ENCODE measurements at regions not wholly inside any gene's neighbourhood (a gene's known extent, or its start where the extent isn't known, plus 50 kb on each side); places are given as distances from the start of the nearest gene placed in this dataset.

GRCh38 chr13:22944378-22944777, 236.4 kb upstream of the SGCG start:
- TF ChIP-seq POLR2AphosphoS5 (IDR thresholded peaks at IDR 0.05; ENCODE audit: insufficient read depth, low read depth, low read length) = no peak
- TF ChIP-seq POLR2A (IDR thresholded peaks at IDR 0.05; ENCODE audit: low read depth, low read length) = no peak
- TF ChIP-seq, protein P1, sequence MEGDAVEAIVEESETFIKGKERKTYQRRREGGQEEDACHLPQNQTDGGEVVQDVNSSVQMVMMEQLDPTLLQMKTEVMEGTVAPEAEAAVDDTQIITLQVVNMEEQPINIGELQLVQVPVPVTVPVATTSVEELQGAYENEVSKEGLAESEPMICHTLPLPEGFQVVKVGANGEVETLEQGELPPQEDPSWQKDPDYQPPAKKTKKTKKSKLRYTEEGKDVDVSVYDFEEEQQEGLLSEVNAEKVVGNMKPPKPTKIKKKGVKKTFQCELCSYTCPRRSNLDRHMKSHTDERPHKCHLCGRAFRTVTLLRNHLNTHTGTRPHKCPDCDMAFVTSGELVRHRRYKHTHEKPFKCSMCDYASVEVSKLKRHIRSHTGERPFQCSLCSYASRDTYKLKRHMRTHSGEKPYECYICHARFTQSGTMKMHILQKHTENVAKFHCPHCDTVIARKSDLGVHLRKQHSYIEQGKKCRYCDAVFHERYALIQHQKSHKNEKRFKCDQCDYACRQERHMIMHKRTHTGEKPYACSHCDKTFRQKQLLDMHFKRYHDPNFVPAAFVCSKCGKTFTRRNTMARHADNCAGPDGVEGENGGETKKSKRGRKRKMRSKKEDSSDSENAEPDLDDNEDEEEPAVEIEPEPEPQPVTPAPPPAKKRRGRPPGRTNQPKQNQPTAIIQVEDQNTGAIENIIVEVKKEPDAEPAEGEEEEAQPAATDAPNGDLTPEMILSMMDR (IDR thresholded peaks at IDR 0.05; ENCODE audit: extremely low read depth in 1 of 2, insufficient read depth in 1 of 2, low read depth in 1 of 2, low read length in 2 of 2) = no peak
- no peak for TF ChIP-seq EZH2 (IDR thresholded peaks at IDR 0.05; ENCODE audit: borderline replicate concordance, low read depth, low read length, severe bottlenecking)
- TF ChIP-seq JUN (IDR thresholded peaks at IDR 0.05; ENCODE audit: borderline replicate concordance, insufficient read depth, insufficient read length, low read depth) = no peak
- no peak for TF ChIP-seq FOS (IDR thresholded peaks at IDR 0.05; ENCODE audit: borderline replicate concordance, insufficient read depth, low read length)

Data from endothelial cell of umbilical vein (primary cell).